22Rv1 (cell line): ENCODE measurements at regions not wholly inside any gene's neighbourhood (a gene's known extent, or its start where the extent isn't known, plus 50 kb on each side); places are given as distances from the start of the nearest gene placed in this dataset.

ENCODE experiments used
- ZFX ChIP-seq: fragments of 450-650 bp; IDR thresholded peaks from 2 replicates; pipeline ENCODE4 v1.6.1; 2017; ENCODE audit warnings: antibody characterized with exemption, borderline replicate concordance
- TF ChIP-seq, protein P1 (sequence below): fragments of 450-650 bp; IDR thresholded peaks from 2 replicates; pipeline ENCODE4 v1.5.1; 2017; ENCODE audit warnings: mild to moderate bottlenecking

DNA sequence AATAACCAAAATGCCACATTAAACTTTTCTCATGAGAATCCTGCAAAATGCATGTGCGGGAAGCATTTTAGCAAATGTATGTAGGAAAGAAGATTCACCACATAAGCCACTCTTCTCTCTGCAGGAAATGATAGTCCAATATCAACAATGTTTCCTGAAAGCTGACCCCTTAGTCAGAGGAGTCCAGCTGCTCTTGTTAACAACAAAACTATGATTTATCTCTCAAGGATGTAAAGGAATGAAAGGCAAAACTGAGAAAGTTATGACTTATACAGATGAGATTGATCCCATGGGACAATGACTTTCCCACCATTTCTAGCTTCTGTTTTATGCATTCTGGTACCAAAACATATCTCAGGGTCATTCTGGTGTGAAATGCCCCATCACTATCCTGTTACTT, 125.0 kb upstream of the EDNRA start:
- TF ChIP-seq, protein P1, sequence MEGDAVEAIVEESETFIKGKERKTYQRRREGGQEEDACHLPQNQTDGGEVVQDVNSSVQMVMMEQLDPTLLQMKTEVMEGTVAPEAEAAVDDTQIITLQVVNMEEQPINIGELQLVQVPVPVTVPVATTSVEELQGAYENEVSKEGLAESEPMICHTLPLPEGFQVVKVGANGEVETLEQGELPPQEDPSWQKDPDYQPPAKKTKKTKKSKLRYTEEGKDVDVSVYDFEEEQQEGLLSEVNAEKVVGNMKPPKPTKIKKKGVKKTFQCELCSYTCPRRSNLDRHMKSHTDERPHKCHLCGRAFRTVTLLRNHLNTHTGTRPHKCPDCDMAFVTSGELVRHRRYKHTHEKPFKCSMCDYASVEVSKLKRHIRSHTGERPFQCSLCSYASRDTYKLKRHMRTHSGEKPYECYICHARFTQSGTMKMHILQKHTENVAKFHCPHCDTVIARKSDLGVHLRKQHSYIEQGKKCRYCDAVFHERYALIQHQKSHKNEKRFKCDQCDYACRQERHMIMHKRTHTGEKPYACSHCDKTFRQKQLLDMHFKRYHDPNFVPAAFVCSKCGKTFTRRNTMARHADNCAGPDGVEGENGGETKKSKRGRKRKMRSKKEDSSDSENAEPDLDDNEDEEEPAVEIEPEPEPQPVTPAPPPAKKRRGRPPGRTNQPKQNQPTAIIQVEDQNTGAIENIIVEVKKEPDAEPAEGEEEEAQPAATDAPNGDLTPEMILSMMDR = no peak
- no peak for TF ChIP-seq ZFX
